ENCODE measurements at regions not wholly inside any gene's neighbourhood (a gene's known extent, or its start where the extent isn't known, plus 50 kb on each side); places are given as distances from the start of the nearest gene placed in this dataset.

- TF ChIP-seq GLIS3 (CRISPR knock-in tag; IDR thresholded peaks at IDR 0.05) (no peak), ZNF70 (CRISPR knock-in tag; IDR thresholded peaks at IDR 0.05) (no peak), ARNTL (CRISPR knock-in tag; IDR thresholded peaks at IDR 0.05; ENCODE audit: borderline replicate concordance, low read depth) (no peak), CSRNP3 (CRISPR knock-in tag; IDR thresholded peaks at IDR 0.05) (no peak), CSDC2 (CRISPR knock-in tag; IDR thresholded peaks at IDR 0.05) (no peak), OSR1 (CRISPR knock-in tag; IDR thresholded peaks at IDR 0.05) (no peak), CREB5 (CRISPR knock-in tag; IDR thresholded peaks at IDR 0.05; ENCODE audit: low read depth) (no peak), BACH2 (CRISPR knock-in tag; IDR thresholded peaks at IDR 0.05; ENCODE audit: borderline replicate concordance) (no peak), RARB (CRISPR knock-in tag; IDR thresholded peaks at IDR 0.05) (no peak), ZC3H10 (CRISPR knock-in tag; IDR thresholded peaks at IDR 0.05) (no peak), TCF4 (CRISPR knock-in tag; IDR thresholded peaks at IDR 0.05; ENCODE audit: borderline replicate concordance) (no peak), PPARA (CRISPR knock-in tag; IDR thresholded peaks at IDR 0.05; ENCODE audit: borderline replicate concordance) (no peak), ISL1 (CRISPR knock-in tag; IDR thresholded peaks at IDR 0.05) (no peak)
Observed at GRCh38 chr4:145340071-145340675, 141.5 kb upstream of the SMAD1 start.

GRCh38 chr4:145339075-145339725 lies 142.5 kb upstream of the SMAD1 start:
- no peak for ATAC-seq
- TF ChIP-seq ZNF565 (CRISPR knock-in tag; conservative IDR thresholded peaks at IDR 0.05; ENCODE audit: low read depth) (no peak), OSR1 (CRISPR knock-in tag; IDR thresholded peaks at IDR 0.05) (no peak), ZFP3 (CRISPR knock-in tag; IDR thresholded peaks at IDR 0.05) (no peak)

More at GRCh38 chr4:145340071-145340675, 141.5 kb upstream of the SMAD1 start:
- ATAC-seq = no peak

GRCh38 chr4:145338568-145338967 lies 143.1 kb upstream of the SMAD1 start:
- TF ChIP-seq POU6F1 (CRISPR knock-in tag; IDR thresholded peaks at IDR 0.05; ENCODE audit: borderline replicate concordance, low read depth) (no peak), CSRNP3 (CRISPR knock-in tag; IDR thresholded peaks at IDR 0.05) (no peak), ZNF70 (CRISPR knock-in tag; IDR thresholded peaks at IDR 0.05) (no peak), ZNF8 (CRISPR knock-in tag; IDR thresholded peaks at IDR 0.05) (no peak), ZFP30 (CRISPR knock-in tag; IDR thresholded peaks at IDR 0.05) (no peak), TCF4 (CRISPR knock-in tag; IDR thresholded peaks at IDR 0.05; ENCODE audit: borderline replicate concordance) (no peak), BACH2 (CRISPR knock-in tag; IDR thresholded peaks at IDR 0.05; ENCODE audit: borderline replicate concordance) (no peak), CSDC2 (CRISPR knock-in tag; IDR thresholded peaks at IDR 0.05) (no peak), ESRRG (CRISPR knock-in tag; IDR thresholded peaks at IDR 0.05) (no peak), ZFP3 (CRISPR knock-in tag; IDR thresholded peaks at IDR 0.05) (no peak), PPARA (CRISPR knock-in tag; IDR thresholded peaks at IDR 0.05; ENCODE audit: borderline replicate concordance) (no peak), TOX (CRISPR knock-in tag; IDR thresholded peaks at IDR 0.05; ENCODE audit: borderline replicate concordance) (no peak), GLIS3 (CRISPR knock-in tag; IDR thresholded peaks at IDR 0.05) (no peak), RARB (CRISPR knock-in tag; IDR thresholded peaks at IDR 0.05) (no peak), ZC3H10 (CRISPR knock-in tag; IDR thresholded peaks at IDR 0.05) (no peak), SNAI2 (CRISPR knock-in tag; IDR thresholded peaks at IDR 0.05) (no peak), ZNF565 (CRISPR knock-in tag; conservative IDR thresholded peaks at IDR 0.05; ENCODE audit: low read depth) (no peak)
- no peak for ATAC-seq

GRCh38 chr4:145337391-145337790 lies 144.3 kb upstream of the SMAD1 start:
- ATAC-seq = no peak
- TF ChIP-seq TCF4 (CRISPR knock-in tag; IDR thresholded peaks at IDR 0.05; ENCODE audit: borderline replicate concordance) (no peak), GLIS3 (CRISPR knock-in tag; IDR thresholded peaks at IDR 0.05) (no peak), ZC3H10 (CRISPR knock-in tag; IDR thresholded peaks at IDR 0.05) (no peak), PPARA (CRISPR knock-in tag; IDR thresholded peaks at IDR 0.05; ENCODE audit: borderline replicate concordance) (no peak), ISL1 (CRISPR knock-in tag; IDR thresholded peaks at IDR 0.05) (no peak), CSRNP3 (CRISPR knock-in tag; IDR thresholded peaks at IDR 0.05) (no peak), ZFP3 (CRISPR knock-in tag; IDR thresholded peaks at IDR 0.05) (no peak), PATZ1 (CRISPR knock-in tag; IDR thresholded peaks at IDR 0.05; ENCODE audit: borderline replicate concordance) (no peak), ZFP30 (CRISPR knock-in tag; IDR thresholded peaks at IDR 0.05) (no peak)

All from SK-N-SH treated with all-trans-retinoic acid at 6 μM for 48 hours (cell line).